Keratinocyte (primary cell): ENCODE measurements at regions not wholly inside any gene's neighbourhood (a gene's known extent, or its start where the extent isn't known, plus 50 kb on each side); places are given as distances from the start of the nearest gene placed in this dataset.

ENCODE experiments used
- EZH2 ChIP-seq: IDR thresholded peaks from one replicate; pipeline ENCODE4 v1.6.1; 2012; ENCODE audit warnings: inconsistent platforms, mild to moderate bottlenecking, low read length, moderate library complexity
- TF ChIP-seq, protein P1 (sequence below), 3 experiments: IDR thresholded peaks in 1 of 3; conservative IDR thresholded peaks in 1 of 3; optimal IDR thresholded peaks in 1 of 3; 2 replicates in 2 of 3; 3 replicates in 1 of 3; pipeline versions ENCODE3 to v1.5.1; 2011; ENCODE audit warnings: low read length in 3 of 3, mild to moderate bottlenecking in 3 of 3, moderate library complexity in 2 of 3, control low read depth in 1 of 3, inconsistent platforms in 1 of 3; ENCODE audit not compliant: insufficient read depth in 2 of 3; ENCODE audit errors: extremely low read depth in 1 of 3

DNA sequence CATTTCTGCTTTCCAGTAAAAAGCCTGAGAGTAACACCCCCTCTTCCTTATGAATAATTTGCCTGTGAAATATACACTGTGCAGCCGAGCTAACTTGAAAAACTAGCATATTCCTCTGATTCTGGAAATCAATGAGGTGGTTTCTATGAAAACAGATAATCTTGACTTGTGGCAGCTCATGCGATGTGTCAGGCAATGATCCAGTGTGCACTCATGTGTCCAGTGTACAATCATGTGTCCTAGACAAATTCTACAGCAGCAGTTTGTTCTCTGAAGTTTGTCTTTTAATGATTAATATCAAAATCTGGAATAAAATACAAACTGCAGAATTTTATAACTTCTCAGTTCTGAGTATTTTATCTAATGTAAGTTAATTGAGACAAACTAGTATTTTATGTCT, 2213.9 kb upstream of the PCDH20 start:
- TF ChIP-seq, protein P1, sequence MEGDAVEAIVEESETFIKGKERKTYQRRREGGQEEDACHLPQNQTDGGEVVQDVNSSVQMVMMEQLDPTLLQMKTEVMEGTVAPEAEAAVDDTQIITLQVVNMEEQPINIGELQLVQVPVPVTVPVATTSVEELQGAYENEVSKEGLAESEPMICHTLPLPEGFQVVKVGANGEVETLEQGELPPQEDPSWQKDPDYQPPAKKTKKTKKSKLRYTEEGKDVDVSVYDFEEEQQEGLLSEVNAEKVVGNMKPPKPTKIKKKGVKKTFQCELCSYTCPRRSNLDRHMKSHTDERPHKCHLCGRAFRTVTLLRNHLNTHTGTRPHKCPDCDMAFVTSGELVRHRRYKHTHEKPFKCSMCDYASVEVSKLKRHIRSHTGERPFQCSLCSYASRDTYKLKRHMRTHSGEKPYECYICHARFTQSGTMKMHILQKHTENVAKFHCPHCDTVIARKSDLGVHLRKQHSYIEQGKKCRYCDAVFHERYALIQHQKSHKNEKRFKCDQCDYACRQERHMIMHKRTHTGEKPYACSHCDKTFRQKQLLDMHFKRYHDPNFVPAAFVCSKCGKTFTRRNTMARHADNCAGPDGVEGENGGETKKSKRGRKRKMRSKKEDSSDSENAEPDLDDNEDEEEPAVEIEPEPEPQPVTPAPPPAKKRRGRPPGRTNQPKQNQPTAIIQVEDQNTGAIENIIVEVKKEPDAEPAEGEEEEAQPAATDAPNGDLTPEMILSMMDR (optimal IDR thresholded peaks at IDR 0.05 in 1 of 3, IDR thresholded peaks at IDR 0.05 in 1 of 3, conservative IDR thresholded peaks at IDR 0.05 in 1 of 3; ENCODE audit: extremely low read depth in 1 of 3, insufficient read depth in 2 of 3, low read length in 3 of 3): no peak
- TF ChIP-seq EZH2: no peak
